Activated T-cell treated with anti-CD3 and anti-CD28 coated beads for 4 hours (primary cell): ENCODE measurements at regions not wholly inside any gene's neighbourhood (a gene's known extent, or its start where the extent isn't known, plus 50 kb on each side); places are given as distances from the start of the nearest gene placed in this dataset.

Experiments used
- DNase-seq: peaks from one replicate; pipeline ENCODE4 v3.0.0-alpha.2; 2020

GRCh38 chr7:387132-388022 lies 97.4 kb downstream of the FOXL3 start:
- no peak for DNase-seq

- DNase-seq: no peak
These were observed 98.3 kb downstream of the FOXL3 start for GRCh38 chr7:388023-388960.

- no peak for DNase-seq
These were observed 99.2 kb downstream of the FOXL3 start for GRCh38 chr7:388961-389701.

- no peak for DNase-seq
These were observed 100.1 kb downstream of the FOXL3 start for GRCh38 chr7:389911-390601.

- no peak for DNase-seq
These were observed 100.9 kb downstream of the FOXL3 start for GRCh38 chr7:390761-391410.

- no peak for DNase-seq
These were observed 101.5 kb downstream of the FOXL3 start for GRCh38 chr7:391411-391951.

GRCh38 chr7:391961-392524 lies 102.1 kb downstream of the FOXL3 start:
- no peak for DNase-seq

- no peak for DNase-seq
These were observed 102.9 kb downstream of the FOXL3 start for GRCh38 chr7:392822-393221.

- no peak for DNase-seq
These were observed 105.7 kb downstream of the FOXL3 start for GRCh38 chr7:395643-396042.

- DNase-seq: no peak
These were observed 108.9 kb downstream of the FOXL3 start for GRCh38 chr7:398888-399287.

- no peak for DNase-seq
These were observed 111.0 kb downstream of the FOXL3 start for GRCh38 chr7:400901-401485.

GRCh38 chr7:401495-401894 lies 111.5 kb downstream of the FOXL3 start:
- no peak for DNase-seq

GRCh38 chr7:404812-405488 lies 114.7 kb downstream of the PDGFA start:
- DNase-seq: no peak

- no peak for DNase-seq
These were observed 114.0 kb downstream of the PDGFA start for GRCh38 chr7:405489-406211.

- DNase-seq: no peak
These were observed 111.7 kb downstream of the PDGFA start for GRCh38 chr7:407721-408539.

- DNase-seq: no peak
These were observed 110.8 kb downstream of the PDGFA start for GRCh38 chr7:408751-409311.

GRCh38 chr7:409339-410281 lies 110.0 kb downstream of the PDGFA start:
- no peak for DNase-seq
